SH-SY5Y (cell line): ENCODE measurements at regions not wholly inside any gene's neighbourhood (a gene's known extent, or its start where the extent isn't known, plus 50 kb on each side); places are given as distances from the start of the nearest gene placed in this dataset.

Source experiments
- GATA2 ChIP-seq: IDR thresholded peaks from 2 replicates; pipeline ENCODE4 v1.6.1; 2011; ENCODE audit warnings: mild to moderate bottlenecking, low read depth, low read length
- GATA3 ChIP-seq: IDR thresholded peaks from 2 replicates; pipeline ENCODE4 v1.6.1; 2011; ENCODE audit warnings: low read depth, mild to moderate bottlenecking, low read length, moderate library complexity

DNA sequence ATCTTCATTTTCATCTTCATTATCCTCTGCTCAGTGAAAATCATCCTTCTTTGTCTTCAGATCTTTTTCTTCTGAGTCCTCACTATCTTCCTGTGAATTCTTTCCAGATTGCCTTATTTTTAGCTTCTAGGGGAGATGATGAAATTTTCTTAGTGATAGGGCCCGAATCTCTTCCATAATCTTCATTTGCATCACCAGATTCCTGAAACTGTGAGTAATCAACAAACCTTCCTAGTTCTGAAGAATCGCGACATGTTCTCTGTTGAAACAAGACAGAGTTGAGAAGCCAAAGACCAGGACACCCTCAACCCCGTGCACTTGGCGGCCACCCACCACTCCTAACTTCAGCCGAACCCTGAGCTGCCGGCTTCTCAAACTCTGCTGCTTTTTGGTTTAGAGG is 92.8 kb upstream of the CDC42BPA start:
- TF ChIP-seq GATA2 = no peak
- no peak for TF ChIP-seq GATA3
